AG04449 (cell line): ENCODE measurements at regions not wholly inside any gene's neighbourhood (a gene's known extent, or its start where the extent isn't known, plus 50 kb on each side); places are given as distances from the start of the nearest gene placed in this dataset.

ENCODE experiments used
- CTCF ChIA-PET: fragments of 350-600 bp; formaldehyde crosslinking; extraction: SDS; loops from one replicate; lab custom pipeline; 2021; ENCODE audit warnings: antibody characterized with exemption; lab: Yijun Ruan, JAX
- POLR2A ChIA-PET: fragments of 400-600, 350-600 bp; formaldehyde crosslinking; extraction: SDS; loops from one replicate; lab custom pipeline; 2020; ENCODE audit warnings: antibody characterized with exemption, inconsistent platforms; lab: Yijun Ruan, JAX
- DNase-seq: peaks from one replicate; pipeline ENCODE4 v3.0.0-alpha.2; 2010; ENCODE audit warnings: low read depth, low spot score
- H3K4me3 ChIP-seq: 2 replicates; pipeline ENCODE4 v1.5.1; 2011; ENCODE audit warnings: low read depth, mild to moderate bottlenecking, control low read depth, low read length
- TF ChIP-seq, protein P1 (sequence below): IDR thresholded peaks from one replicate; pipeline ENCODE4 v1.5.1; 2011; ENCODE audit warnings: mild to moderate bottlenecking, moderate library complexity, low read length, control low read depth, inconsistent platforms; ENCODE audit not compliant: insufficient read depth; ENCODE audit errors: missing control alignments

DNA sequence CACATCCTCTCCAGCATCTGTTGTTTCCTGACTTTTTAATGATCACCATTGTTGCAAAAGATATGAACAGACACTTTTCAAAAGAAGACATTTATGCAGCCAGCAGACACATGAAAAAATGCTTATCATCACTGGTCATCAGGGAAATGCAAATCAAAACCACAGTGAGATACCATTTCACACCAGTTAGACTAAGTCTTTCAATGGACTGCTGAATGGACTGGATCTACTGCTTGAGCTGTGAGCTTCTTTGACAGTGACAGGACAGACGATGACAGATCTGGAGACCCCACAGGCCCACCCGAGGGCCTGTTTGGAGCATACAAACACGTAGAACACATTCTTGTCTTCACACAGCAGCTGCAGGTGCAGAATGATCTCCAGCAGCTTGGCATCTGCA is 266.1 kb upstream of the RIOK2 start:
- CTCF ChIA-PET = no interaction called here

DNA sequence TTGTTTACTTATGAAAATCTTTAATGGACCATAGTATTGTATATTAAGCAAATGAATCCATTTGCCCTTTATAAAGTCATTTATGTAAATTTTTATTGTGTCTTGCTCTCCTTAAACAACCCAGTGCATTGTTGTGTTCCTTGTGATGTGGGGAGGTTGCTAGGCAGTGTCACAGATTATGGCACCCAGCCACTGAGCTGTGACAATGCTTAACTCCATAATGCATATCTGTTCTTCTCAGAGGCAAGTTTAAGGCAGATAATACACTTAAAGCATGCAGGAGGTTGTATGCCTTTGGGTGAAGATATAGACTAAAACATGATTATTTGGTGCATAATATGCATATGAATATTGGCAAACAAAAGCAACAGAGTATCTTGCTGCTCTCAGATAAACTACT is 269.6 kb upstream of the RIOK2 start:
- ChIA-PET POLR2A (no interaction called here), CTCF (no interaction called here)
- H3K4me3 ChIP-seq = no peak overlapping the region
- TF ChIP-seq, protein P1, sequence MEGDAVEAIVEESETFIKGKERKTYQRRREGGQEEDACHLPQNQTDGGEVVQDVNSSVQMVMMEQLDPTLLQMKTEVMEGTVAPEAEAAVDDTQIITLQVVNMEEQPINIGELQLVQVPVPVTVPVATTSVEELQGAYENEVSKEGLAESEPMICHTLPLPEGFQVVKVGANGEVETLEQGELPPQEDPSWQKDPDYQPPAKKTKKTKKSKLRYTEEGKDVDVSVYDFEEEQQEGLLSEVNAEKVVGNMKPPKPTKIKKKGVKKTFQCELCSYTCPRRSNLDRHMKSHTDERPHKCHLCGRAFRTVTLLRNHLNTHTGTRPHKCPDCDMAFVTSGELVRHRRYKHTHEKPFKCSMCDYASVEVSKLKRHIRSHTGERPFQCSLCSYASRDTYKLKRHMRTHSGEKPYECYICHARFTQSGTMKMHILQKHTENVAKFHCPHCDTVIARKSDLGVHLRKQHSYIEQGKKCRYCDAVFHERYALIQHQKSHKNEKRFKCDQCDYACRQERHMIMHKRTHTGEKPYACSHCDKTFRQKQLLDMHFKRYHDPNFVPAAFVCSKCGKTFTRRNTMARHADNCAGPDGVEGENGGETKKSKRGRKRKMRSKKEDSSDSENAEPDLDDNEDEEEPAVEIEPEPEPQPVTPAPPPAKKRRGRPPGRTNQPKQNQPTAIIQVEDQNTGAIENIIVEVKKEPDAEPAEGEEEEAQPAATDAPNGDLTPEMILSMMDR = no peak
- DNase-seq = no peak

More for the DNA sequence above, 266.1 kb upstream of the RIOK2 start:
- no peak overlapping the region for H3K4me3 ChIP-seq
- TF ChIP-seq, protein P1 = no peak
- POLR2A ChIA-PET = no interaction called here
- no peak for DNase-seq

- ChIA-PET CTCF (no interaction called here), POLR2A (no interaction called here)
- no peak for DNase-seq
- no peak overlapping the region for H3K4me3 ChIP-seq
- TF ChIP-seq, protein P1 = no peak
These were observed 270.2 kb upstream of the RIOK2 start for GRCh38 chr5:97453263-97453662.

GRCh38 chr5:97454015-97454414 is 271.0 kb upstream of the RIOK2 start:
- TF ChIP-seq, protein P1 = no peak
- POLR2A ChIA-PET = no interaction called here
- DNase-seq = no peak
- no peak overlapping the region for H3K4me3 ChIP-seq
- CTCF ChIA-PET = no interaction called here

- ChIA-PET CTCF (no interaction called here), POLR2A (no interaction called here)
- no peak for DNase-seq
- no peak overlapping the region for H3K4me3 ChIP-seq
- TF ChIP-seq, protein P1 = no peak
These were observed 272.9 kb upstream of the RIOK2 start for GRCh38 chr5:97455996-97456395.

DNA sequence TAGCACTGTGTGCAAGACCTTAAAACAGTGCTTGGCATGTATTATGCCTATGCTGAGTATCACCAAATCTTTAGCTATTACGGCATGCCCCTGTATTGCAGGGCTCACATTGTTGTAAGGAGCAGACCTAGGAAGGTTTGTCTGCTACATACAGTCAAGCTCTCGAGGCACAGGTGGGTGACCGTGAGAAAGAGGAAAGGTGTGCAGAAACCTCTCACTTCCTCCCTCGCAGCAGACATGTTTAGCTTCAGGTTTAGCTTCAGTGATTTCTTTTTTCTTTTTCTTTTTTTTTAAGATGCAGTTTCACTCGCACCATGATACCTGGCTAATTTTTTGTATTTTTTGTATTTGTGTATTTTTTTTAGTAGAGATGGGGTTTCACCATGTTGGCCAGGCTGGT is 275.8 kb upstream of the RIOK2 start:
- ChIA-PET POLR2A (no interaction called here), CTCF (no interaction called here)
- H3K4me3 ChIP-seq = no peak overlapping the region
- no peak for DNase-seq
- TF ChIP-seq, protein P1 = no peak
